HG03571 (cell line): ENCODE measurements at regions not wholly inside any gene's neighbourhood (a gene's known extent, or its start where the extent isn't known, plus 50 kb on each side); places are given as distances from the start of the nearest gene placed in this dataset.
"Not testable (repeated sequence)": the region's sequence is repeated elsewhere in the genome, so short reads cannot be mapped to it uniquely, and the experiment has no call there.

Experiments used
- ATAC-seq: cut with Tn5 transposase; IDR thresholded peaks from one replicate; pipeline ENCODE4 v1.9.1; 2021; ENCODE audit not compliant: unreplicated experiment

DNA sequence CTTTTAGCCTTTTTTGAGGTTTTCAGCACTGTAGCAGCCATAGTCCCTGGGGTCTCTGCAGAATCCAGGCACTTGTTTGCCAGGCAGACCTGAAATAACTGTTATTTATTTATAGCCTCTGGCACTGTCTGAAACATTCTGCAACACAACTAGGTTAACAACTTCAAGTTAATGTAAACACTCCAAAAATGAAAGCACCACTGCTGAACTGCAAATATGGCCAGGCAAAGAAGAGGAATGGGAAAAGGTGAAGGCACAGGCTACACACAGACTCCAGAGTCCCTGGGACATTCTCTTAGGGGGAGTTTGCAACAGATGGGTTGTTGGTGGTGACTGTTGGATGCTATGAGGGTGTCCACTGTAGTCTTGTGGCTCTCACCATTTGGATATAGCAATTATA is 369.0 kb downstream of the MAT2B start:
- ATAC-seq, result no peak

DNA sequence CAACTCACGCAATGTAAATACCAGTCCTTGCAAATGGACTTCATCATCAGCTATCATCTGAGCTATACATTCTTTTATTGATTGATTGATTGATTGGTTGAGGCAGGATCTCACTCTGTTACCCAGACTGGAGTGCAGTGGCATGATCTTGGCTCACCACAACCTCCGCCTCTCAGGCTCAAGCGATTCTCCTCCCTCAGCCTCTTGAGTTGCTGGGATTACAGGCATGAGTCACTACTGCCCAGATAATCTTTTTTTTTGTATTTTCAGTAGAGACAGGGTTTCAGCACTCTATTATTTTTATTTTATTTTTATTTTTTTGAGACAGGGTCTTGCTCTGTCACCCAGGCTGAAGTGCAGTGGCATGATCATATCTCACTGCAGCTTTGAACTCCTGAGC is 369.5 kb downstream of the MAT2B start:
- not testable (repeated sequence) for ATAC-seq

DNA sequence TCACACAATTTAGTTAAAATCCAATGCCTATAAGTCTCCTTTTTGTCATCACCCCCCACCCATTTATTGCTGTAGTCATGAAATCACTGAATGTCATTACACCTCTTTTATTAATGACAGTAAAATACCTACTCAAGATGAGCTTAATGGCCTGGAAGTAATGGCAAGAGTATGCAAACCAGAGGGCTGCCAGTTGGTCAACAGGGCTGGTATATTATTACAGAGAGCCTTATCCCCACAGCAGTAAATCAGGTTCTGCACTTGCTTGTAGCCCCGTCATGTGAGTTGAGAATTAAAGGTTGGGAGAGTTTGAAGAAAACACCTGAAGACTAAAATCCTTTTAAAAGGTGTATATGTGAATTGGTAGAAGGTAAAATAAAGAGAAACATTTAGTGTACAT is 372.4 kb downstream of the MAT2B start:
- no peak for ATAC-seq

DNA sequence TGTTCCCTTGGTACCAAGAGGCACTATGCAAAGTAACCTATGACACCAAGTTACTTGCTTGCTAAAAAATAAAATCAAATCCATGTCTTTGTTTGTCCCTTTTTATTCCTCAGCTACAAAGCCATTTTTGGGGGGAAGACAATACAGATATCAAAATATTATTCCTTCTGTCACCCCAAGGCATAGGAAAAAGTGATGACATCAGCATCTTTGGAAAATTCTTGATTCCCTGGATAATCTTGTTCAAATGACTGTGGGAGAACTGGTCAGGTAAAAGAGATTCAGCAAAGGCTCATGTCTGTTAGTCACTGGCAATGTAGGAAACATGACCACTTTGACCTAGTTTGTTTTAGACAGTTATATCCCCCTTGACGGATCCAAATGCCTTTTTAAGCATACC is 373.1 kb downstream of the MAT2B start:
- no peak for ATAC-seq

DNA sequence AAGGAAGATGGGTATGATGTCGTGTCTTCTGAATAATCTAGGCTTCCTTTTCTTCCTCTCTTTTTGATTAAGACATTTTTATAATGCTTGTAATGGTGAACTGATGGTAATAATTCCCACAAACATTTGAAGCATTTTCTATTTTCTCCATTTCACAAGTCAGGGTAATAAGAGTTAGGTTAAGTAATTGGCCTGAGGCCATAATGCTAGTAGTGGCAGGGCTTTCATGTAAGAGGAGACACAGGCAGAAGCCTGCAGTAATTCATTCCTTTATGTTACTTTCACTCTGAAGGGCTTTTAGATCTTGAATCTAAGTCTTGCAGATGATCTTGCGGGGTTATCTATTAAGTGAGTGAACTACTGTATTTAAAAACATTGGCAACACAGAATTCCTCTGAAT is 374.9 kb downstream of the MAT2B start:
- ATAC-seq, result no peak

DNA sequence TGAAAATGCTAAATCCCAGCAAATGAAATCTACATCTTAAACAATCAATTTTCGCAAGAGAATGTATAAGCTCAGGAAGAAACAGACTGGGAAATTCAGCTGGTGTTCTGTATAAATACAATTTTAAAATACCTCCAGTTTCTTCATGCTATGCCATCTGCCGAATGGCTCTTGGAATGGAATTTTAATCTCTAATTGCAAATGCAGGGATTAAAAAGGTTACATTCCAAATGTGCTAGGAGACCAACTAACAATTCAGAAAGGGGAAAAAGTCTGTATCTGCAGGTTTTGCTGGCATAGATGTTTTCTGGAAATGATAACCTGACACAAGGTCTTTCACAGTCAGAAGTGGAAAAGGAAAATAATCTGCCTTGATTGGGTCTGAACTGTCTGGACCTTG is 379.7 kb downstream of the MAT2B start:
- ATAC-seq, result no peak

DNA sequence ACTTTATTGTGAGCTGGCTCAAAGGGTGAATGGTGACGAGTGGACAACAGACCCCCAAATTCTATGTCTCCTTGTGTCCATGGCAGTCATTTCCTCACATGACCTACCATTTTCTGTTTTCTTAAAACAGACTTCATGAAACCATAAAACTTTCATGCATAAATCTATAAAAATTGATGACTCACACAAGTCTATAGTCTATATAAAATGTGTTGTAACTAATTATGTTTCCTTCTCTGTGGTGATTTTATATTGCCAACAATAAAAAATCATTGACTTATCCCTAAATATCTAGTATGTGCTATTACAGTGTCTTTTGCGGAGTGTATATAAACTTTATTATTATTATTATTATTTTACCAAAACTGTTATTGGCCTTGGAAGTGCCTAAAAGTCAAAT is 382.4 kb downstream of the MAT2B start:
- ATAC-seq, result no peak

DNA sequence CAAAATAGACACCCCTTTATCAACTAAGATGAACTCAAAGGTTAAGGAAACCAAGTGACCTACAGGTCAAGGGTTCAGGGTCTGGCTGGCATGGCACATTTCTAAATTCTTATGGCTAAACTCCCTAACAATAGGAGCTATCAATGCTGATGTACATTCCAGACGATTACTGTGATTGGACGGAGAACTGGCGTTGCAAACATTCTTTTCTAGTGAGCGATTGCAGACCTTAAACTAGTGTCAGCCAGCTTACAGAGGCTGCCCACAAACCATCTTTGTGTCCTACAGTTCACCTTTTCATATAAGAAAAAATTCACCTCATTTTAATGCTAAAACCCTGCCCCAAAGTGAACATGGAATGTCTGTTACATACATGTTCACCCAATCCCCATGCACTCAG is 382.9 kb downstream of the MAT2B start:
- ATAC-seq, result no peak

DNA sequence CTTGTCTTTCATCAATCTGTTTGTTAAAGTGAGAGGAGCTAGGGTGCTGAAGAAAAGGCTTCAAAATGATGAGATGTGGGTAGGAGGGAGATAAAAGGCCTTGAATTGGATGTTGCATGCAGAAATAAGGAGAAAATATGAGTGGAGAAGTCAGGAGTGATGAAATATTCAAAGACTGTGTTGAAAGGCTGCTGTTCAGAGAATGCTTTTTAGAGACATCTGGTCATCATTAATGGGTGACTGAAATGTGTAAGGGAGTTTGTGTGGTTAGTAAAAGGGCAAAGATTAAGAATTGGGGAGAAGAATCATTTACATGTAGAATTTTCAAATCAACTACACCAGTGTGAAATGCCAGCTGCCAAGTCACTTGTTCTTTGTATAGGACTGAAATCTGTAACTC is 383.9 kb downstream of the MAT2B start:
- ATAC-seq, result no peak

DNA sequence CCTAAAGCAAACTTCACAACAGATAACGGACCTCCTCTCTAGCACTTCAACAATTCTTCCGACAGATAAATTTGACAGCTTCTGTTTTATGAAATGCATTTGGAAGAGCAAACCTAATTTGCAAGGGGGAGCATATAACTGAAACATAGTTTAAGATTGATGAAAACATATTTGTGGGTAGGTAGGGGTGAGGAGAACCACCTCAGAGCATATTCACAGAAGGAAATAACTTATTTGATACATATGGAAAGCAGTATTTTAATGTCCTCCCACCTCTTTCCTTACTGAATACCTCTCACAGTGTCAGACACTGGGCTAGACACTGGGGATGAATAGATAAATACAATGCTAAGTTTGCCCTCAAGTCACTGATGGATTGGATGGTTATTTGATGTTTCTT is 384.8 kb downstream of the MAT2B start:
- no peak for ATAC-seq

DNA sequence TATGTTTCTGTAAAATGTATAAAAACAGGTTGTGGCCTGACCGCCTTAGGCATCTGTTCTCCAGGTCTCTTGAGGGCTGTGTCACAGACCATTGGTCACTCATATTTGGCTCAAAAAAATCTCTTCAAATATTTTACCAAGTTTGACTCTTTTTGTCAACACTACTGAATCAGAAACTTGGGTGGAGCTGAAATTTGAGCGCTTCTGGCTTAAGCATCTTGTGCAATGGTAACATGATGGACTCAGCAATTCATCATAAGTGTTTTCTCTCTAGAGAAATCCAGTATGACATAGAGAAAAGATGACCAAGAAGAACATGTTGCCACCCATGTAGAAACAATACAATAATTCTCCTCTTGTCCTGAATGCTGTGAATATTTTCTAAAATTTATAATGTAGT is 387.9 kb downstream of the MAT2B start:
- no peak for ATAC-seq

DNA sequence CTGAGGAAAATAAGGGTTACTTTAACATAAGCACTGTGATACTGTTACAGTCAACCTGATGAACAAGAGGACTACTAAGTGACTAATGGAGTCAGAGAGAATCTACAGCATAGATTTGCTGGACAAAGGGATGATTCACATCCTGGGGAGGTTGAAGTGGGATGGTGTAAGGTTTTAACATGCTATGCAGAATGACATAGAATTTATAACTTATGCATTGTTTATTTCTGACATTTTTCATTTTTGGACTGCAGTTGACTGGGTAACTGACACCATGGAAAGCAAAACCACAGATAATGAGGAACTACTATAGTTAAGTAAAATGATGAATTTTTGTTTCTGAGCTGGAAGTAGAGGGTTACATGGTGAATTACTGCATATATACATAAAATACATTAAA is 389.2 kb downstream of the MAT2B start:
- ATAC-seq, result no peak

DNA sequence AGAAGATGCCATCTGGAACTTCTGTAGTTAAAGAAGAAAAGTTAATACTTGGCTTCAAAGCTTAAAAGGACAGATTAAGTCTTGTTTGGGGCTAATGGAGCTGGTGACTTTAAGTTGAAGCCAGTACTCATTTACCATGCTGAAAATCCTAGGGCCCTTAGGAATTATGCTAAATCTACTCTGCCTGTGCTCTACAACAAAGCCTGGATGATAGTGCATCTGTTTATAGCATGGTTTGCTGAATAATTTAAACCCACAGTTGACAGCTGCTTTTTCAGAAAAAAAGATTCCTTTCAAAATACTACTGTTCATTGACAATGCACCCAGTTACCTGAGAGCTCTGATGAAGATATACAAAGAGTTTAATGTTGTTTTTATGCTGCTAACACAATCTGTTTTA is 393.5 kb downstream of the MAT2B start:
- ATAC-seq, result no peak

DNA sequence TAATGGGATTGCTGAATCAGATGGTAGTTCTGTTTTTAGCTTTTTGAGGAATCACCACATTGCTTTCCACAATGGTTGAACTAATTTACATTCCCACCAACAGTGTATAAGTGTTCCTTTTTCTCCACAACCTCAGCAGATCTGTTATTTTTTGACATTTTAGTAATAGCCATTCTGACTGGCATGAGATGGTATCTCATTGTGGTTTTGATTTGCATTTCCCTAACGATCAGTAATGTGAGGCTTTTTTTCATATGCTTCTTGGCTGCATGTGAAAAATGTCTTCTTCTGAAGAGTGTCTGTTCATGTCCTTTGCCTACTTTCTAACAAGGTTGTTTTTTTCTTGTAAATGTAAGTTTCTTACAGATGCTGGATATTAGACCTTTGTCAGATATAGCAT is 402.4 kb downstream of the MAT2B start:
- ATAC-seq, result not testable (repeated sequence)

DNA sequence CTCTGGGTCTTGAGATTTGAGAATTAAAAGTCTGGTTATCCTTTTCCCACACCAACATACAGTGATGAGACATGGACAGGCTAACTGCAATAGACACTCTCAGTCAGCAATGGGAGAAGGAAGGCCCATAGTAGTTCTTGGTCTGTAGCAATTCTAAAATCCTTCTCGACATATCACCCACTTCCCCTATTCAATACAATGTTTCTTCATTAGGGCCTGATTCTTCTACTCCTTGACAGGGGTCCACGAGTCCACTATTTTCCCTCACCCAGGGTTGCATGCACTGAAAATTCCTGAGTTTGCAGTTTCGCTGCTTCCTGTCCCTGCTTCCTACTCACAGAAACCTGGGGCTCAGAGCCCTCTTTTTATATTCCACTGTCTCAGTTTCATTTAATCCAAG is 402.8 kb downstream of the MAT2B start:
- no peak for ATAC-seq

DNA sequence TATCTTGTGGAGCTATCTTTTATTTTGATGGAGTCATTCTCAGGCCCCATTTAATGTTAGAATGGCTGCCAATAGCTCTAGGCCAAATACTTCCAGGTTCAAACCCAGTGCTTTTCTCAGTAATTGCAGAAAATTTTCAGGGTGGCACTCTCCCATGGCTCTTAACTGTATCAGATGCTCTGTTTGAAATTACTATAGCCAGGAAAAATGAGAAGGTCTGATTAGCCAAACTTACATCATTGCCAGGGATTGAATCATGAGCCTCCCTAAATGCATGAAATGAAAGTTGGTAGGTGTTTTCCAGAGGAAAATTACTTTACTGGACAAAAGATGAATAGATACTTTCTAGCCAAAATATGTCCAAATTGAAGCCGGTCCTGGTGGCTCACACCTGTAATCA is 404.8 kb downstream of the MAT2B start:
- no peak for ATAC-seq

DNA sequence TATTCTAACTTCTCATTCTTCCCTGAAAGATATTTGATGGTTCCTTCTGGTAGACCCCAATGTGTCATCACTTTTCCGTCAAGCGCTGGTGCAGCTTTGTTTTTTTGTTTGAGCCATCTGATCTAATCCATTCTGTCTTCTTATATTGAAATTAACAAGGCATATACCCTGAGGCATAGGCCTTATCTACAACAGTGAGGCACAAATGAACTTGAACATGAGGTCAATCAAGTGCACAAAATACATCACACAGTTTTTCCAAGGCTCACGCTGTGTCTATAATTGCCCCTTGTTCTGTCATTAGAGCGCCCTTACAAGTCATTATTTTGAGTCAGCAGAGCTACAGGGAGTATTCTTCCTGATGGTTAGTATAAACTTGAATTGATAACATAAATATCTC is 406.6 kb downstream of the MAT2B start:
- ATAC-seq, result no peak

DNA sequence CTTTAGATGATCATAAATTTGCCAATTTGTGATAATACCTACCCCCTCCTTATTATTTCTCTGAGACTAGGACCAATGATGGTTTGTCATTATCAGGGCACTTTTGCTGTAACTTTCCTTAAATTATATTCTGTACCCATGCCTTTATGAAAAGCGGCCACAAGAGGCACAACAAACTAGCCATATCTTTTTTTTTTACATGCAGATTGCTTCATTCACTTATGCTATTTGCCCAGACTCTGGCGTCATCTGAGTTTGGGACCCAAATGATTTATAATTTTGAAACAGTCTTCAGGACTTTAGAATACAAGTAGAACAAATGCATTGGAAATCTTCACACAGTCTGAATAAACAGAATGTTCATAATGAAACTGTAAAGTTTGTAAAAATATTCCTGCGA is 408.1 kb downstream of the MAT2B start:
- ATAC-seq, result no peak

DNA sequence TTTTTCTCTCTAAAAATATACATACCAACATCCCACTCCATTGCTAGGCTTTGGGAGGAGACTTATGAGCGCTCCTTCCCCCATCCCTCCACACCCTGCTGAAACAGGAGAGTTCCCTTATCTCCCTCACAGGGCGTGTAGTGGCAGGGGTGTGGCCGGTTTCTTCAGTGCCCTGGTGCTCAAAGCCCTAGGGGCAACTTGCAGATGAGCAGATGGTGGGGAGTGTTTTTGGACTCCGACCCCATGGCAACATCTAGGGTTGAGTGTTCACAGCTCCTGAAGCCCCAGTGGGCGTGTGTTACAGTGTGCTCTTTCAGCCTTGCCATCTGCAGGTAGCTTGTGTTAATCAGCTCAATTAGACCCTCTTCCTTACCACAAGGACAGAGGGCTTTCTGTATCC is 409.5 kb downstream of the MAT2B start:
- ATAC-seq, result no peak

DNA sequence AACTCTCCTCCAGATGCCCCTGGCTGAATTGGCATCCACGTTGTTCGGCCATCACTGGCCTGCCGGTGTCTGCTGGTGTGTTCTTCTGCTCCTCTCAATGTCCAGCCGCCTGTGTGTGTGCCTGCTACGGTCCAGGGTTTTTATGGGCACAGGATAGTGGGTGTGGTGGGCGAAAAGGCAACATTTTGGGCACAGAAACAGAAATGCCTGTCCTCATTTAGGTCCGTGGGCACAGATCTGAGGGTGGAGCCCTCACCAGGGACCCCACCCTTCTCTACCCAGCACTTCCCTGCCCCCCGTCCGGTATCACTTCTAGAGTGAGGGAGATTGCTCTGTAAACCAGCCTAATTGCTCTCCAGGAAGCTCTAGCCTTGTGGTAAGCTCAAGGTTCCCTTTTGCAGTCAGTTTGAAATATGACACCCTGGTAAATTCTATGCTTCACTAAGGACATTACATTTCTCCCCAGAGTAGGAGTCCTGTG is 410.1 kb downstream of the MAT2B start:
- peak; percentile 77 for ATAC-seq

DNA sequence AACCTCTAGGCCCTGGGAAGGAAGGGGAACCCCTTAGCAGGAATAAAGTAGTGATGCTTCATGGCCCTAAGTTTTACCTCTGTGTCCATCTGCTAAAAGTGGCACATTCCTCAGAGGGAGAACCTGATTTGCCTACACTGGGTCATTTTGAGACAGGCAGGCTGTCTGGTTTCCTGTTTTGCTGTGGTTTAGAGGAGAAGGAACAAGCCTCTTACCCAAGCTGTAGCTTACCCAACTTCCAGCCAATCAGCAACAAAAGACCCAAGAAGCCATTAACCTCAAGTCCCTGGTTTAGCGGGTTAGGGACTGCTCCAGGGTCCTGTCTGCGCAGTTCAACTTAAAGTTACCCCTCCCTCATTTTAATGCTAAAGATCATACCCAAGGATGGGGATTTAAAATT is 411.0 kb downstream of the MAT2B start:
- ATAC-seq, result peak; percentile 89

DNA sequence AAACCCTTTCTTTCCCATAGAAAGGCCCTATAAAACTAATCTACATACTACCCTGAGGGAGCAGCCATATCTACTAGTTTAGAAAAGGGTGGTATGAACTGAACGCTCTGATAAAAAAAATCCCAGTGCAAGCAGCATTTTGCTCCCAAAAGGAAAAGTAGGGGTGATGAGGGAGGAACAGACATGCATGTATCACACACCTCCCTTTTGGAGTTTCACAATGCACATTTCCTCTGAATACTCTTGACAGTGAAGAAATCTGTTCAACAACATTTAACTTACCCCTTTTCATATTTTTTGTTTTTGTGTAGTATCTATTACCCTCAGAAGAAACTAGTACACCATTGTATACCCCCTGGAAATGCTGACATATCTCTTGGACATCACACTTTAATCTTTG is 411.4 kb downstream of the MAT2B start:
- ATAC-seq, result no peak

DNA sequence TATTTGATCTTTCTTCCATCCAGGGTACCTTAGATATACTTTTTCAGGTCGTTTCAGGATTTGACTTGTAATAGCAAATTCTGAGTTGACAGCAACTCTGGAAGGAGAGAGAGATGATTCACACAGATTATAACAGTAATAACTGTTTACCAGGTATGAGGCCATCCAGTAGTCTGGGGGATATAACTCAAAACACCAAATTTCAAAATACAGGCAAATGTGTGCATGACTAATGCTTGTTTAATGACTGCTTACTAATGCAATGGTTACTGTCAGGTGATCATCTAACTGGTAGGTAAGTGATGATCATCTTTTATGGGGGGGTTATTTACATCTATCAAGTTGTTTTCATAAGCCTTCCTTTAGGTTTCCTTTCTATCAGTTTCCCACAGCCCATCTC is 412.3 kb downstream of the MAT2B start:
- no peak for ATAC-seq

DNA sequence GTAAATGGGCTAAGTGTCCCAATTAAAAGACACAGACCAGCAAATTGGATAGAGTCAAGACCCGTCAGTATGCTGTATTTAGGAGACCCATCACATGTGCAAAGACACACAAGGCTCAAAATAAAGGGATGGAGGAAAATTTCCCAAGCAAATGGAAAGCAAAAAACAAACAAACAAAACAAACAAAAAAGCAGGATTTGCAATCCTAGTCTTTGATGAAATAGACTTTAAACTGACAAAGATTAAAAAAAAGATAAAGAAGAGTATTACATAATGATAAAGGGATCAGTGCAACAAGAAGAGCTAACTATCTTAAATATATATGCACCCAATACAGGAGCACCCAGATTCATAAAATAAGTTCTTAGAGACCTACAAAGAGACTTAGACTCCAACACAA is 429.6 kb downstream of the MAT2B start:
- ATAC-seq, result not testable (repeated sequence)
